Smooth muscle cell (in vitro differentiated cells): ENCODE measurements at regions not wholly inside any gene's neighbourhood (a gene's known extent, or its start where the extent isn't known, plus 50 kb on each side); places are given as distances from the start of the nearest gene placed in this dataset.

Experiments
- DNase-seq: peaks from one replicate; lab custom pipeline; 2025; ENCODE audit not compliant: unreplicated experiment; lab: John Stamatoyannopoulos, UW
- H2AFZ ChIP-seq: fragments of 200-600 bp; sonication (generic); 2 replicates; pipeline ENCODE4 v1.6.0; 2016; ENCODE audit warnings: antibody characterized with exemption, low read depth, mild to moderate bottlenecking
- H3F3A ChIP-seq: fragments of 200-600 bp; sonication (generic); 2 replicates; pipeline ENCODE4 v1.6.0; 2017; ENCODE audit warnings: antibody characterized with exemption, low read depth
- H3K27ac ChIP-seq: fragments of 200-600 bp; sonication (generic); 2 replicates; pipeline ENCODE4 v1.5.1; 2016; ENCODE audit warnings: low read depth, mild to moderate bottlenecking
- H3K27me3 ChIP-seq: fragments of 200-600 bp; sonication (generic); 2 replicates; pipeline ENCODE4 v1.6.1; 2016; ENCODE audit warnings: low read depth, mild to moderate bottlenecking
- H3K36me3 ChIP-seq: fragments of 200-600 bp; sonication (generic); 2 replicates; pipeline ENCODE4 v1.5.1; 2016; ENCODE audit warnings: low read depth
- H3K4me1 ChIP-seq: fragments of 200-600 bp; sonication (generic); 2 replicates; pipeline ENCODE4 v1.5.1; 2016; ENCODE audit warnings: low read depth
- H3K4me2 ChIP-seq: fragments of 200-600 bp; sonication (generic); 2 replicates; pipeline ENCODE4 v1.6.0; 2016; ENCODE audit warnings: mild to moderate bottlenecking
- H3K4me3 ChIP-seq: fragments of 200-600 bp; sonication (generic); 2 replicates; pipeline ENCODE4 v1.5.1; 2016; ENCODE audit warnings: mild to moderate bottlenecking
- H3K79me2 ChIP-seq: fragments of 200-600 bp; sonication (generic); 2 replicates; pipeline ENCODE4 v1.6.0; 2016; ENCODE audit warnings: low read depth, mild to moderate bottlenecking
- H3K9ac ChIP-seq: fragments of 200-600 bp; sonication (generic); 2 replicates; pipeline ENCODE4 v1.6.0; 2016; ENCODE audit warnings: low read depth
- H3K9me3 ChIP-seq: fragments of 200-600 bp; sonication (generic); replicated peaks from 2 replicates; pipeline ENCODE4 v1.5.1; 2016; ENCODE audit warnings: low read depth
- H4K20me1 ChIP-seq: fragments of 200-600 bp; sonication (generic); 2 replicates; pipeline ENCODE4 v1.6.0; 2016; ENCODE audit warnings: low read depth
- CTCF ChIP-seq: fragments of 200-600 bp; sonication (generic); IDR thresholded peaks from 2 replicates; pipeline ENCODE4 v1.5.1; 2017; ENCODE audit warnings: borderline replicate concordance, mild to moderate bottlenecking, antibody characterized with exemption; ENCODE audit not compliant: insufficient read depth, poor library complexity, severe bottlenecking
- WGBS: methylation state at CpG from one replicate; pipeline ENCODE4 v1.1.7; 2016; ENCODE audit warnings: low lambda C conversion rate; 5-methylcytosine and 5-hydroxymethylcytosine counted together

GRCh38 chr10:2476218-2476811 lies 591.0 kb upstream of the PFKP start:
- no peak for DNase-seq
- Histone ChIP-seq H4K20me1 (no peaks in the 10 kb centered on the region), H2AFZ (no peak overlapping the region), H3K9me3 (no peaks in the 10 kb centered on the region), H3K79me2 (no peaks in the 10 kb centered on the region), H3K36me3 (no peaks in the 10 kb centered on the region), H3K4me1 (peaks cover 3% of the 10 kb centered on the region), H3K27me3 (no peaks in the 10 kb centered on the region), H3K4me3 (no peak overlapping the region), H3K4me2 (no peak overlapping the region), H3K27ac (no peak overlapping the region), H3K9ac (no peak overlapping the region), H3F3A (no peaks in the 10 kb centered on the region)
- no peak for TF ChIP-seq CTCF
- 86% methylated on average over 15 of the region's 15 CpGs for WGBS

GRCh38 chr10:2475711-2476217 lies 591.6 kb upstream of the PFKP start:
- H3K9me3 ChIP-seq: no peaks in the 10 kb centered on the region
- TF ChIP-seq CTCF: no peak
- H4K20me1 ChIP-seq: no peaks in the 10 kb centered on the region
- H3F3A ChIP-seq: no peaks in the 10 kb centered on the region
- 81% methylated on average over 6 of the region's 6 CpGs for WGBS
- peaks cover 3% of the 10 kb centered on the region for H3K4me1 ChIP-seq
- no peaks in the 10 kb centered on the region for H3K36me3 ChIP-seq
- H3K27me3 ChIP-seq: no peaks in the 10 kb centered on the region
- H3K4me2 ChIP-seq: no peak overlapping the region
- no peak overlapping the region for H3K9ac ChIP-seq
- H3K79me2 ChIP-seq: no peaks in the 10 kb centered on the region
- no peak for DNase-seq
- no peak overlapping the region for H3K27ac ChIP-seq
- H3K4me3 ChIP-seq: no peak overlapping the region
- H2AFZ ChIP-seq: no peak overlapping the region

- Histone ChIP-seq H3K9ac (no peak overlapping the region), H3K79me2 (no peaks in the 10 kb centered on the region), H3K36me3 (no peaks in the 10 kb centered on the region), H3K9me3 (no peaks in the 10 kb centered on the region), H3F3A (no peaks in the 10 kb centered on the region), H3K4me3 (no peak overlapping the region), H3K27ac (no peak overlapping the region), H2AFZ (no peak overlapping the region), H4K20me1 (no peaks in the 10 kb centered on the region), H3K27me3 (no peaks in the 10 kb centered on the region), H3K4me1 (no peaks in the 10 kb centered on the region), H3K4me2 (no peak overlapping the region)
- no peak for TF ChIP-seq CTCF
- DNase-seq: no peak
- 86% methylated on average over 1 of the region's 1 CpG for WGBS
Observed at GRCh38 chr10:2471811-2472210, 595.5 kb upstream of the PFKP start.

- Histone ChIP-seq H3K9ac (no peak overlapping the region), H3K27me3 (no peaks in the 10 kb centered on the region), H3F3A (no peaks in the 10 kb centered on the region), H3K9me3 (no peaks in the 10 kb centered on the region), H3K4me3 (no peak overlapping the region), H4K20me1 (no peaks in the 10 kb centered on the region), H3K36me3 (no peaks in the 10 kb centered on the region), H3K27ac (no peak overlapping the region), H3K4me2 (no peak overlapping the region), H3K4me1 (no peaks in the 10 kb centered on the region), H3K79me2 (no peaks in the 10 kb centered on the region), H2AFZ (no peak overlapping the region)
- WGBS: 50% methylated on average over 2 of the region's 2 CpGs
- TF ChIP-seq CTCF: no peak
- DNase-seq: no peak
Observed at GRCh38 chr10:2469802-2470201, 597.5 kb upstream of the PFKP start.
